ENCODE measurements at regions not wholly inside any gene's neighbourhood (a gene's known extent, or its start where the extent isn't known, plus 50 kb on each side); places are given as distances from the start of the nearest gene placed in this dataset.
A peak's percentile ranks its signal among the peaks of the same experiment; 100 is the strongest.

DNA sequence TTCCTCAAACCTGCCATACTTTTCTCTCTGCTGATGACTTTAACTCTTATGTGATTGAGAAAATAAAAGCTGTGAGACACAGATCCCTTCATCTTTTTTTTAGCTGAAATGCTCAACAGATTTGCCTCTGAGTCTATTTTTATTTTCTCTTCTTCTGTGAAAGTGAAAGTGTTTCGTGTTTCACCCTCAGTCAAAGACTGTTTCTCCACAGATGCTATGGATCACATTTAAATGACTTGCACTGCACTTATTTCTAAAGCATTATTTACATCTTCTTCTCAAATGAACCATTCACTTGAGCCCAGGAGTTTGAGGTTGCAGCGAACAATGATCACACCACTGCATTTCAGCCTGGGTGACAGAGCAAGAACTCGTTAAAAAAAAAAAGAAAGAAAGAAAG, 890.1 kb upstream of the PCDH20 start:
- no peak for DNase-seq (ENCODE audit: low read depth)

DNA sequence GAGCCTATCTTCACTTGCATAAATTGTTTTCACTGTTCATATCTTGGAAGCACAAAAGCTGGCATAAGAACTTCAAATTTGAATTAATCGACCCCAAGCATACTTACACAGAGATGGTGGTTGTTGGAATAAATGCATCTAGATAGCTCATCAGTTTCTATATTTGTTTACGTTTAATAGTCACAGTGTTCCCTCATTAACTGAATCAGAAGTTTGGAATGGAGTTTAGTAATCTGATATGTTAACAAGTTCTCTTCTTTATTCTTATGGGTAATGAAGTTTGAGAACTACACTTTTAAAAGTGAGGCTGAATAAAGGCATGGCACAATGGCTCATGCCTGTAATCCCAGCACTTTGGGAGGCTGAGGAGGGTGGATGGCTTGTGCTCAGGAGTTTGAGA, 886.7 kb upstream of the PCDH20 start:
- DNase-seq (ENCODE audit: low read depth): no peak

DNA sequence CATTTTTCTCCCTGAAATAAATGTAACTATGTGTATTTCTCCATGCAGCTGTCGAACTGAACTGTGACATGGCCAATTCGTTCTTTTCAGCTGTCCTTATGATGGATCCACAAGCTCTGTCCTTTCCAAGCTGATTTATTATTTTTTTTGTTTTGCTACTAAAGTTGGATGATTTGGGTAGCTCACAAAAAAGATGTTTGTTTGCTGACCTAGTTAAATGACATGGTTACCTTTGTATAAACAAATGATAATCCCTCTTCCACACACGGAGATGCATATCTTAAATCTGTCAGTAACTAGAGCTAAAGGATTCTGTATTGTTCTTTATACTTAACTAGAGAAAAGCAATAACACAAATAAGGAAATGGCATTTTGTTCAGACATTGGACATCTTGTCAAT, 884.3 kb upstream of the PCDH20 start:
- DNase-seq (ENCODE audit: low read depth): no peak

DNA sequence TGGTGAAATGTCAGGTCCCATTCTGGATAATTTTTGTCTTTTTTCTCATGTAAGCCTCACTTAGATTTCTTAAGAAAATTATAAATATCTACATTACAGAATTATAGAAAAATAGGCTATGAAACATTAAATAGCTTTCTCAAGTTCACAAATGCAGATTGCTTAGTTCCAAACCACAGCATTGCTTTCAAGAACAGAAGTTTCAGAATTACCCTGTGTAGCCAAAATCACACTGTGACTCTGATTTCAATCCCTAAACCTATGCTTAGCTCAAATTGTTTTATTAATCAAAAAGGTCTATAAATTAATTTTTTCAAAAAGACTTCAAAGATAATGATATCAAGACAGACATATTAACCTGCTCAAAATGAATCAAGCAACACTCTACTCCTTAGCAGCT, 881.2 kb upstream of the PCDH20 start:
- DNase-seq (ENCODE audit: low read depth): no peak

DNA sequence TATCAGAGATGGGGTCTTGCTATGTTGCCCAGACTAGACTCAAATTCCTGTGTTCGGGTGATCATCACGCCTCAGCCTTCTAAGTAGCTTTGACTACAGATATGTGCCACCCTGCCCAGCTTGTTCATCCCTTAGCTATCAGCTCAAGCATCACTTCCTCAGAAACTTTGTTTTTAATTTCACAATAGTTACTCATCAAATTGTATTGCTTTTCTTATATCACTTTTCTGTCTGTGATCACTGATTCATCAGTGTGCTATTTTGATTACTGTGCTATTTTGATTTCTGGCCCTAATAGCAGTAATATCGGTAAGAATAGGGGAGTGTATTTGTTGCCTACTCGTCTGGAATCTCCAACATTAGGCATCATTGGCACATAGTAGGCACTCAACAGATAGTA, 878.6 kb upstream of the PCDH20 start:
- no peak for DNase-seq (ENCODE audit: low read depth)

DNA sequence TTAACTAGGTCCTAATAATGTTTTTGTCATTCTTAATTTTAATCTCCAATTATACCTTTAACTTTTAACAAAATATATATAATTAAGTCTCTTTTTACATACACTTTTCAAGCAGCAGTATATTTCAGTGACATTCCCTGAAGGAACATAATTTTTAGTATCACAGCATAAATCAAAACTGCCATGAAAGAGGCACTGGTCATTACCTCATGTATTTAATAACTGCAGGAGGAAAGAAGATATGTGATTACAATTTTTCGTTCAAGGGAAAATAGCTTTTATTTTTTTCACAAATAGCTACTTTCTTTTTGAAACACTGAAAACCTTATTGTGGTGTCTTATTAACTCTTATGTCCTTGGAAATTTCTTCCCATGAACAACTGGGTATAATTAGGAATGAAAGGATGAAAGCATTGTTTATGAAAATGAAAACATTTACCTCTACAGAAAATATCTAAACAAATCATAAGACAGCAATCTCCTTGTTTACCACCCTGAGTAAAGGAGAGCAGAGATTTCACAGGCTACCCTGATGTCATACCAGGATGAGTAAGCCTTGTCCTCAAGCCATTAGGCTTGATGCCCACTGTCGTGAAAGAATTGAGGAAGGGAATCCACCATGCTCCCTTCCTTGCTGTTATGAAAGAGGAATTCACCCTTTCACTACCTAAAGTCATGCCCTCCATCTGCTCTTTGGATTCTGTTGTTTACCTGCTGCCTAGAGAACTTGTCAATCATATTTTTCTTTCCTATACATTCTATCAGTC, 877.2 kb upstream of the PCDH20 start:
- peak; percentile 5 for DNase-seq (ENCODE audit: low read depth)

DNA sequence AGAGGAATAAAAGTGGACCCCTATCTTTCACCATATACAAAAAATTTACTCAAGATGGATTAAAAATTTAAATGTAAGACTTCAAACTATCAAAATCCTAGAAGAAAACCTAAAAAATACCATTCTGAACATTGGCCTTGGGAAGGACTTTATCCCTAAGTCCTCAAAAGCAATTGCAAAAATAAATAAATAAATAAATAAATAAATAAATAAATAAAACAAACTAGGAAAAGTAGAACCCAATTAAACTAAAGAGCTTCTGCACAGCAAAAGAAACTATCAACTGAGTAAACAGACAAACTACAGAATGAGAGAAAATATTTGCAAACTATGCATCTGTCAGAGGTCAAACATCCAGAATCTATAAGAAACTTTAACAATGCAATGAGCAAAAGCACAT, 874.9 kb upstream of the PCDH20 start:
- no peak for DNase-seq (ENCODE audit: low read depth)

DNA sequence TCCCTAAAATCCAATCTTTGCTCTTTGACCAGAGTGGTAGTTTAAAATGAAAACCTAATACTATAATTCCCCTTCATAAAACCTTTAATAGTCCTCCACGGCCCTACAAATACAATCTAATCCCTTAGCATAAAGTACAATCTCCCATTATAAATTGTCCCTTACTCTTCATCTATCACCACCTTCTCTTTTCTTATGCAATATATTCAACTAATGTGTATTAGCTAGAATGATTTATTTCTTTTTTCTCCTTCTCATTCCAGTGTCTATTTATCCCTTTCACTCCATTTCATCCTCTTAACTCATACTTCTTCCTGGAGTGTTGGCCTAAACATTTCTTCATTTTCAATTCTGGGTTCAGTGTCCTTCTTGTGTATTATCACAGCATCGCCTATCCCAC, 872.1 kb upstream of the PCDH20 start:
- DNase-seq (ENCODE audit: low read depth): no peak

DNA sequence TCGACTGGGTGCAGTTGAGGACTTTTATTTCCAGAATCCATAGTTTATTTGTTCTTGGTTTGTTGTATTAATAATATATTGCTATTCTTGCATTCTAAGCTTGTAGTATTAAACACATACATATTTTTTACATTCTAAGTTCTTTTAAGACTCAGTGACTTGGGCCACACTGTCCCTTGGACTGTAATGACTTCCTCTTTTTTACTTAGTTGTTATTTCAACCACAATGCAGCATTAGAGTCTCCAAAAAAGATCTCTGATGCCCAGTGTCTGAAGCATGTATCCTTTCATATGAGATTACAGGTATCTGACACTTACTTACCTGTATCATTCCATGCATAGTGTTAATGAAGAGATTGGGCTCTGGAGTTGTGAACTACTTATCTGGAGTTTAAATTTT, 864.9 kb upstream of the PCDH20 start:
- DNase-seq (ENCODE audit: low read depth): no peak

DNA sequence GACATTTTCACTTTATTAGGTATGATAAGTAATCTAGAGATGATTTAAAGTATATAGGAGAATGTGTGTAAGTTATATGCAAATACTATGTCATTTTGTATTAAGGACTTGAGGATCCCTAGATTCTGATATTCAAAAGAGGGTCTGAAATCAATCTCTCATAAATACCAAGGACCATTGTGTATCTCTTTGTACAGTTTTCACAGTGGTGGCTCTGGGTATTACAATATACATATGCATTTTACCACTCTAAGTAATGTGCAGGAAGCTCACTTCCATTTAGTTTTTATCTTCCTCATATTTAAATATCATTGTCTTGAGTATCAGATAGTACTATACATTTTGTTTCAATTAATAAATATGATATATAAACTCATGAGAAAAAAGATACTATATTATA, 862.6 kb upstream of the PCDH20 start:
- no peak for DNase-seq (ENCODE audit: low read depth)

DNA sequence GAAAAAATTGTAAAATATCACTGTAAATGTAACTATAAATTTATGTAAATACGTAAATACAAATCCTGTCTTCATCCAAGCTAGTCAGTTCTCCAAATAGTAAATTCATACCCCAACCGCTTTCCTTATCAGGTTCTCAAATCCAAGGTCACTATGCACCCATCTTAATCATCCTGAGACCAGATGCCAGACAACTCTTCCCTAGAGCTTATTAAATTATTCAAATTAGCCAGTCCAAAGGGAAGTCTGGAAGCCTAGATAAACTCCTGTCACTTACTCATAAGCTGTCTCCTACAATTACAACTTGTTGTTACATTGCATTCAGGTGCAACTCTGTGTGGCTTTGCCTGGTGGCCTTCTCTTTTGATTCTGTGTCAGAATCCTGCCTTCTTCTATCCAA, 836.1 kb upstream of the PCDH20 start:
- DNase-seq (ENCODE audit: low read depth): no peak

DNA sequence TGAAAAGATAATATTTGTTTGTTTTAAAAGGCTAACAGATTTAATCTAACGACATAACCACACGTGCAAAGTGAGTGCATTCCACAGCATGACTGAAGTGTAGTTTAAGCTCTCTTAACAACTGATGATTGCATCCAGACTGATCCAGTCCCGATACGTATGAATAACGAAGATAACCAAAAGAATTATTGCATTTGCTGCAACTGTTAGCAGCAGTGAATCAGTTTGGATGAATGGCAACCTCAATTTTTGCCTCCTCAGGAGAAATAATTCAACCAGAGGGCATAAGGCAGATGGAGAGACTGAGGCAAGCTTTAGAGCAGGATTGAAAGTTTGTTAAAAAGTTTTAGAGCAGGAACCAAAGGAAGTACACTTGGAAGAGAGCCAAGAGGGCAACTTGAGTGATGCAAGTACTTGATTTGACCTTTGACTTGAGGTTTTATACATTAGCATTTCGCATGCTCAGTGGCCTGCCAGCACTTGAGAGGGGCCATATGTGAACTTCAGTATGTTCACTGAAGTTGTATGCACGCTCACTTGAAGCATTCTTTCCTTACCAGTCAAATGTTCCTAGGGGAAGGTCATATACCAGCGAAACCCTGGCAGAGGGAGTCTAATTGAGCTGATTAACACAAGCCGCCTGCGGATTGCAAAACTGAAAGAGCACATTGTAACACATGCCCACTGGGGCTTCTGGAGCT, 835.0 kb upstream of the PCDH20 start:
- DNase-seq (ENCODE audit: low read depth): no peak

DNA sequence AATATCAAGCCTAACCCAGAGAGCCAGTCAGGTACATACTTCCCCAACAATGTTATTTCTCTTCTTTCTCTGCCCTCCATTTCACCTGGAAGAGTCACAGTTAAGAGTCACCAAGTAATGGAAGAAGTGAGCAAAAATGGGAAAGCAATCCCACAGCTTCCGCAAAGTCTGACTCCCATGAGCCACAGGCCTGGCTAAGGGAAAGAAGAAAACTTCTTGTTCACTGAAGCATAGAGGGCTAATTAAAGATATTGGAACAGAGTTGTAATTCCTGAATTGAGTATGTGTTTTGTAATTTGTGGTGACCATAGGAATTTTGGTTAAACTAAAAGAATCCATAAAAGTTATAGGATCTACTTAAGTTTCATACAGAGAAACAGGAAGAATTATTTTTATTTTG, 830.9 kb upstream of the PCDH20 start:
- DNase-seq (ENCODE audit: low read depth): no peak

DNA sequence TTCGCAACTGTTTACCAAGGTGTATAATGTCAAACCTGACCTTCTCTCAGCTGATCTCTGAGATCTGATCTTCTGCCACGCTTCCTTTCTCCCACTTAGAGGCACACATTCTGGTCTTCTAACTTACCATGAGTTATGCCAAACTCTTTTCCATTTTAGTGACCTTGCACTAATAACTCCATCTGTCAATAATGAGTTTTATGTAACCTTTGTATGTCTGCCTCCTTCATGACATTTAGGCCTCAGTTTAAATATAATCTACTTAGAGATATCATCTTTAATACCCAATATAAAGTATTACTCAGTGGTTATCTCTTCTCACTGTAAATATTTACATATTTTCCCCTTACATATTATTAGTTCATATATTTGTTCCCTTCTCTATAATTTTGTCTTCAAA, 827.5 kb upstream of the PCDH20 start:
- DNase-seq (ENCODE audit: low read depth): no peak

DNA sequence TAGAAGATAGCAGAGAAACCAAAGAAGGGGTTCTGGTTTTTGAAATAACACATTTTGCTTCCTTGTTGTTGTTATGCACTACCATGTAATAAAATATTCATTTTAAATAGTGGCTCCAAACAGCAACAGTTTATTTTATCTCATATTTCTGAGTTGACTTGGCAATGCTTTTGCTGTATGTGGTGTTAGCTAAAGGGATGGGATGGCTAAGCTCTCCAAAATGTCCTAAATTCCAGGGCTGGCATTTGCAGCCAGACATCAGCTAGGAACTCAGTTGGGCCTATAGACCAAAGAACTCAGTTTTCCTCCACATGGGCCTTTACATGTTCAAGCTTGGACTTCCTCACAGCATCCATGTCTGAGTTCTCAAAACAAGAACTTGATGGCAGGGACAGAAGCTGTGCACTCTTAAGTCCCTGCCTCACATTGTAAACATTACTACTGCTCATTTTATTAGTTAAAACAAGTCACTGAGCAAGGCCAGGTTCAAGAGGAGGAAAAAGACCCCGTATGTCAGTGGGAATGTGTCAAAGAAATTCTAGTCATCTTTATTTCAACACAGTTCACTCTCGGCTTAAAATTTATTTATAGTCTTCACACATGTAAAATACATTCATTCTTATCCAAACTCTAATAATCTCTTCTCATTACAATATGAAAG, 819.3 kb upstream of the PCDH20 start:
- no peak for DNase-seq (ENCODE audit: low read depth)

DNA sequence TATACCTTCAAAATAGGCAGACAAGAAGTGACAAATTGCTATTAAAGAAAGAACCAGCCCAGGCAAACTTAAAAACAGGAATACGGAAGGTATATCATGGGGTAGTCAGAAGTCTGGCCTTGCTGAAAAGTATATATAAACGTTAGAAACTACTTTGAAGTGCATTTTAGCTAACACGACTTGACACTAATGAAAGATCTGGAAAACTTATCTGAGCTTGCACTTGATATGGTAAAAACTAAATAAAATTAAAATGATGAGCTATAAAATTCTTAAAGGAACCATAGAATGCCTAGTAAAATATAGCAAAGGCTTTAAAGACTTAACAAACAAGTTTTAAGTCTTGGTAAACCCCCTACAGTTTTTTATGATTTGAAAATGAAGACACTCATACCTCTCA, 795.3 kb upstream of the PCDH20 start:
- DNase-seq (ENCODE audit: low read depth): no peak

DNA sequence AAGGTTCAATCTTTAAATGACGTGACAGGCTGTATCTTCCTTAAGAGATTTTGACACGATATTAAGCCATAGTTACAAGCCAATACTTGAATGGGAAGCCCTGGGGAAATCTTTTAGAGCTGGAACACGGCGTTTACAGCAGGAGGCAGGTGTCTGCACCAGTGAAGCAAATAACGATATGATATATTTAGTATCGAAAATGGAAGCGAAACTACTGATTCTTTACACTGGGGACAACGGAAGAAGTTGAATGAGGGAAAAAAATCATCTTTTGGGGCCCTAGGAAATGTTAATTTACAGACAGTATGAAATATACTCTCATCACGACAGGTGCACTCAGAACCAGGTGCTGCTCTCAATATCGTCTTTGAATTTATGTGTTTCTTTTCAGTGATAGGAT, 793.9 kb upstream of the PCDH20 start:
- DNase-seq (ENCODE audit: low read depth): no peak

DNA sequence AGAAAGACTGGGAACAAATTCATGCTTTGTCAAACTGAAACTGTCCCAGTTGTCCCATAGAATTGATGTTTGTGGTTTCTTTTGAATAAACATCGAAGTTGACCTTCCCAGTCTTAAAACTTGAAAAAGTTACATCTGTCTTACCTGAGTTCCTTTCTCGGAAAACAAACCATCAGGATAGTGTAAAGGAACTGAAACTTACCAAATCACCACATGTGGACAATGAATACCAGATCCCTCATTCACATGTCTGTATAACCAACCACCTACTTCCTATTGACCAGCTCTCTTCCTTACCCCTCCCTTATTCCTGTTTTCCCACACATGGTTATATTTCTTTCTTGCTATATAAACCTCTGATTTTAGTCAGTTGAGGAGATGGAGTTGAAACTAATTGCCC, 791.7 kb upstream of the PCDH20 start:
- no peak for DNase-seq (ENCODE audit: low read depth)

DNA sequence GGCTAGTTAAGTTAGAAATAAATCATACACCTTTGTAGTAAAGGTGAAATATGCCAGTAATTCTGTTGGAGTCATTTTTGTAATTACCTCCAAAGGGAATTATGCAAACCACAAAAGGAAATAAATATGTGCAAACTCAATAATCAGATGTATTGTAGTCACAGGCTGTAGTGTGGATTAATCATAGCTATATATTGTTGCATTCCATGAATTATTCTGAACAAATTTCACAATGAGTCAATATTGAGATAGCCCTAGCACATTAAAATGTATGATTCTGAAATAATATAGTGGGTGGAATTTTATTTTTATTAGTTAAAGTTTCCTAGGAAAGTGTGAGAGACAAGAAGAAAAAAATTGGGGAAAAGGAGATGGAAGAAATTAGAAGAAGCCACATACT, 790.5 kb upstream of the PCDH20 start:
- no peak for DNase-seq (ENCODE audit: low read depth)

DNA sequence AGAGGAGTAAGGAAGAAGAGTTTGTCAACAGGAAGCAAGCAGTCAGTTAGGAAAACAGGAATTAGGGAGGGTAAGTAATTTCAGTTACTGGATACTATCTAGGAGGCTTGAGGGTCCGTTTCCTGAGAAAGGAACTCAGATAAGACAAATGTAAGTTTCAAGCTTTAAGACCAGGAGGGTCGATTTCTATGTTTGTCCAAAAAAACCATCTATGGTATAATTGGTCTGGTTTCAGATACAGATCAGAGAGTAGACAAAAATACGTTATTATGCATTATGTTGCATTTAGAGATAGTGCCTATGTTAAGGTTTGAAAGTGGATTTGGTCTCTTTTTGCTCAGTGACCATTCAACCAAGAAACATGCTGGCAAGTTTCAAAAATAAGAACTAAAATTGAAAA, 789.6 kb upstream of the PCDH20 start:
- no peak for DNase-seq (ENCODE audit: low read depth)

DNA sequence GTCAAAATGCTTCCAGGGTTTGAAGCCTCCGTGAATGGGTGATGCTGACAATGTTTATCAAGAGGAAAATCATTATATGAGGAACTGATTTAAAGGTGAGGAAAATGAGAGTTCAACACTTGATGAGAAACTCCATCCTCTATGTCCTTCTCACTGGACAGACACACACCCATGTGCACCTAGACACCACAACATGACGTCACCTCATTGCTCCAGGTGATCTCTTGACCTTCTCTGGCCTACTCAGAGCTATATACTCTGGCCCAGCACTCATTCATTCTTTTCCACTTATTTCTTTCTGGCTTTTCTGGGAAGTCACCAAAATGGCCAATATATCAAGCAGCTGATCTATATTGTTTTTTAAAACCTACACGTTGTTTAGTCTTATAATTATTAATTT, 778.7 kb upstream of the PCDH20 start:
- no peak for DNase-seq (ENCODE audit: low read depth)

DNA sequence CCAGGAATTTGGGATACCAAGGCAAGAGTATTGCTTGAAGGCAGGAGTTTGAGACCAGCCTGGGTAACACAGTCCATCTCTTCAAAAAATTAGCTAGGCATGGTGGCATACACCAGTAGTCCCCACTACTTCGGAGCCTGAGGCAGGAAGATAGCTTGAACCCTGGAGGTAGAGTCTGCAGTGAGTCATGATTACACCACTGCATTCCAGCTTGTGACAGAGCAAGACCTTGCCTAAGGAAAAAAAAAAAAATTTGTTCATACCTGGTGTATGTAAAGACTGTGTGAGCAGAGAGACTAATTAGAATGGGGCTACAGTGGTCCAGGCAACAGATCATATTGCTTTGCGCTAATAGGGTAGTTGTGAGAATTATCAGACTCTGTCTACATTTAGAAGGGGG, 778.3 kb upstream of the PCDH20 start:
- no peak for DNase-seq (ENCODE audit: low read depth)

DNA sequence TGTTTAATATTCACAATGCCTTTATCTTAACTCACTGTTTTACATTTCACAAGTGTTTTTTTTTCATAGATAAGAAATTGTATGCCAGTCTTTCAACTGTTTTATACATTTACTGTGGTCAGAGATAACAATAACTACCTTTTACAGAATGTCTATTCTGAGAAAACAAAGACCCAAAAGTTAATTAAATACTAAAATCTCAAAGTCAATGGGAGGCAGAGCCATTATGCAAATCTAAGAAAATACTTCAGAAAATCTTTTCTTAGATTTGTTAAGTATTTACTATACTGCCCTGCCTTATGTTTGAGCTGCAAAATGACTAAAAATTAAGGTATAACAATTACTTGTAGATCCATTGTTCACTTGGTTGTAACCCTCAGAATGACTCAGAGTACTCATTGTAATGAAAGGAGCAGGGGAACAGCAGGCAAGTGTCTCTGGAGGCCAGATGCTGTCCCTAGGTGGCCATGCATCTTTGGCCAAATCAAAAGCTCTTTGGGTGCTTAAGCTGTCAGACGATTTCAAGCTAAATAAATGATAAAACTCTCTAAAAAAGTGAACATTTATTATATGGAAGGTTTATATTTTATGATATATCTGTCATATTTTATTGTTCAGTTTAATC, 770.1 kb upstream of the PCDH20 start:
- DNase-seq (ENCODE audit: low read depth): no peak
